ENCODE measurements at regions not wholly inside any gene's neighbourhood (a gene's known extent, or its start where the extent isn't known, plus 50 kb on each side); places are given as distances from the start of the nearest gene placed in this dataset.
"Not testable (repeated sequence)": the region's sequence is repeated elsewhere in the genome, so short reads cannot be mapped to it uniquely, and the experiment has no call there.

DNA sequence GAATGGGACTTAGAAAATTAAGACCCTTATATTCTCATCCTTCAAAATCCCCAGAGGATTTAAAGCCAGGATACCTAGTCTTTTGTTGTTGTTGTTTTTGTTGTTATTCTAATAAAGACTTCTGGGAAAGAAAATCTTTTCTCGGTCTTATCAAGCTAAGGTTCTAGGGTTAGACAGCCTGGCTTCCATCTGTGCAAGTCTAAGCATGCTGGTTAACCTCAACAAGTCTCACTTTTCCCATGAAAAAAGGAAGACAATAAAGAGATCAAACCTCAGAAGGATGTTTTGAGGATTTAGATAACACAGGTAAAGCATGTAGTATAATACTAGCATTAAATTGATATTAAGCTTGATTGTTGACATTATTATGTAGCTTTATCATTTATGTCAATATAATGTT, 486.4 kb upstream of the SOX9 start:
- no peak for DNase-seq (ENCODE audit: low spot score)

DNA sequence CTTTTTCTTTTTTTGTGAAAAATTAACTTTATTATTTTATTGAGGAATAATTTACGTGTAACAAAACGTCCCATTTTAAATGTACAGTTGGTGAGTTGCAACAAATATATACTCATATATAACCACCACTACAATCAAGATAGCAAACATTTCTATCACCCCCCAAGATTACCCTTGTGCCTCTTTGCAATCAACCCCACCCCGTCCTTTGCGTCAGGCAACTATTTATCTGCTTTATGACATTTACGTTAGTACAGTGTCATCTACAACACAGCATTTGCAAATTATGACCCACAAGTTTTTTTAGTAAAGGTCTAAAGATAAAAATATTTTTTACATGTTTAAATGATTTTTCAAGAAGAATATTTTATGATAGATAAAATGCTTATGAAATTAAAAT, 485.6 kb upstream of the SOX9 start:
- DNase-seq (ENCODE audit: low spot score) = no peak

DNA sequence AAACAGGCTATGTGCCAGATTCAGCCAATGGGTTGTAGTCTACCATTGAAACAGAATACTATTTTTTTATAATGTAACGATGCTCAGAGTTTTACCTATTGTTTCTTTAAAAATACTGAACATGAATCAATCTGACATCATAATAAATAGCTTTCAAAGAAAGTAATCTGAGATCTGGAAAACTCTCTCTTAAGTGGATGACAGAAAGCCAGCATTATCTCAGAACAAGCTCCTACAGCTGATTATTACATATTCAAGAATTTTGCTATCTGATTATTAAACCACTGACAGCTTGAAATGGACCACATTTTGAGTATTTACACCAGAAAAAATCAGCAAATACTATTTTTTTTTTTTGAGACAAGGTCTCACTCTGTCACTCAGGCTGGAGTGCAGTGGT, 484.2 kb upstream of the SOX9 start:
- DNase-seq (ENCODE audit: low spot score) = no peak

DNA sequence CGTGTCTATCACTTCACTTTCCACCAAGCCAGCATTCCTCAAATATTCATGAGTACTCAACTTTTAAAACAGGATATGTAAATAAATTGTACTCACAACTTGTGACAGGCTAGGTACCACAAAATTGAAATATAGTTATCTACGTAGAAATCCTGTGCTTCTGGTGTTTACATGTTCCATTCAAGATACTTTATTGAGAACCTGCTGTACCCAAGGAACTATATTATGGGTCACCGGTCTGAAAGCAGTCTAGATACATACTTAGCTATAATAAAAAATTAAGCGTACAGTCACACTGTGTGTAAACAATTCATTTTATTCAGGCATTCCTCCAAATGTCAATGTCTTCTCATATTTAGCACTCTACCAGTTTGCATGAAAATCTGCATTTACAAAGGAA, 482.2 kb upstream of the SOX9 start:
- DNase-seq (ENCODE audit: low spot score) = no peak

DNA sequence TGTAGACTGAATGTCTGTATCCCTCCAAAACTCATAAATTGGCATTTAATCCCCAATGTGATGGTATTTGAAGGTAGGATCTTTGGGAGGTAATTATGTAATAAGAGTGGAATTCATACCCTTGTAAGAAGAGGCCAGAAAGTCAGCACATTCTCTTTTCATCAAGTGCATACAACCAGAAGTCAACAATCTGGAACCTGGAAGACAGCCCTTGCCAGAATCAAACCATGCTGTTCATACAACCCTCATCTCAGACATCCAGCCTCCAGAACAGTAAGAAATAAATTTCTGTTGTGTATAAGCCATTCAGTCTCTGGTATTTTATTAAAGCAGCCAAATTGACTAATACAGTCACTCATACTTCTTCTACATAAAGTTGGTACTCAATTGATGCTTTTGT, 481.0 kb upstream of the SOX9 start:
- DNase-seq (ENCODE audit: low spot score) = no peak

DNA sequence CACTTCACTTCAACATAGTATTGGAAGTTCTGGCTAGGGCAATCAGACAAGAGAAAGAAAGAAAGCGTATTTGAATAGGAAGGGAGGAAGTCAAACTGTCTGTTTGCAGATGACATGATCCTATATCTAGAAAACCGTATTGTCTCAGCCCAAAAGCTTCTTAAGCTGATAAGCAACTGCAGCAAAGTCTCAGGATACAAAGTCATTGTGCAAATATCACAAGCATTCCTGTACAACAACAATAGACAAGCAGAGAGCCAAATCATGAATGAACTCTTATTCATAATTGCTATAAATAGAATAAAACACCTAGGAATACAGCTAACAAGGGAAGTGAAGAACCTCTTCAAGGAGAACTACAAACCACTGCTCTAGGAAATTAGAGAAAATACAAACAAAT, 473.9 kb upstream of the SOX9 start:
- DNase-seq (ENCODE audit: low spot score) = not testable (repeated sequence)

DNA sequence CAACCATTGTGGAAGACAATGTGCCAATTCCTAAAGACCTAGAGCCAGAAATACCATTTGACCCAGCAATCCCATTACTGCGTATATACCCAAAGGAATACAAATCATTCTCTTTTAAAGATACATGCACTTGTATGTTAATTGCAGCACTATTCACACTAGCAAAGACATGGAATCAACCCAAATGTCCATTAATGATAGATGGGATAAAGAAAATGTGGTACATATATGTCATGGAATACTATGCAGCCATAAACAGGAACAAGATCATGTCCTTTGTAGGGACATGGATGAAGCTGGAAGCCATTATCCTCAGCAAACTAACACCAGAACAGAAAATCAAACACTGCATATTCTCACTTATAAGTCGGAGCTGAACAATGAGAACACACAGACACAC, 472.5 kb upstream of the SOX9 start:
- DNase-seq (ENCODE audit: low spot score) = not testable (repeated sequence)

DNA sequence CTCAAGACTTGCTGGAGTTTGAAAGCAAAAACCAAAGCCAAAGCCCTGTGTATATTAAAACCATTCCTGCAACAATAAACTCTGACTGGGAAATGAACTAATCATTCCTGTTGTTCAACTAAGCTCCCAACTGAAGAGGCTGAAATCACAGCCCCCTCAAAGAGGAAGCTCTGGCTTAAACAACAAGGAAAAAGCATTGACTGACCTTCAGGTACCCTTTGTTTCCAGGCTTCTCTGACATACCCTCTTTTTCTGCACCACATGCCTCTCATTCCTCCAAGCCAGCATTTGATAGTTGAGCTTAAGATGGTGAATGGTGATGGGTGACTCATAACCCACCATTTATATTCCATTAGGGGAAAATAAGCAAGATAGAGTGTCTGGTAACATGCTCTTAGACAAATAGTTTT, 470.9 kb upstream of the SOX9 start:
- no peak for DNase-seq (ENCODE audit: low spot score)

DNA sequence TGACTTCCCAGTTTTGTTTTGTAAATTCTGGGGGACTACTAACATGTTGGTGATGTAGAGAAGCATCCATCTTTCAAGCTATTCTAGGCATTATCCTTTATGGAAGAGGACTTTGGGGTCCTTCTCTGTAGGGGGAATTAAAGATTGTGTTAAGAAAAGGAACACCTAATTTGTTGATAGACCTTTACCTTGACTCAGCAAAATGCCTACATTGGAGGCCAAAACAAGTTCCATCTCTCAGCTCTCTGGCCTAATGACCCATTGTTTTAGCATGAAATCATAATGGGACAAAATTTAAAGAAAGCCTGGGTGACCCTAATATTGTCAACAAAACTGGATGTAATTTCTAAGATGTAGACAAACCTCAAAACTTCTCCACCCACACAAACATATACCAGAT, 465.3 kb upstream of the SOX9 start:
- no peak for DNase-seq (ENCODE audit: low spot score)

DNA sequence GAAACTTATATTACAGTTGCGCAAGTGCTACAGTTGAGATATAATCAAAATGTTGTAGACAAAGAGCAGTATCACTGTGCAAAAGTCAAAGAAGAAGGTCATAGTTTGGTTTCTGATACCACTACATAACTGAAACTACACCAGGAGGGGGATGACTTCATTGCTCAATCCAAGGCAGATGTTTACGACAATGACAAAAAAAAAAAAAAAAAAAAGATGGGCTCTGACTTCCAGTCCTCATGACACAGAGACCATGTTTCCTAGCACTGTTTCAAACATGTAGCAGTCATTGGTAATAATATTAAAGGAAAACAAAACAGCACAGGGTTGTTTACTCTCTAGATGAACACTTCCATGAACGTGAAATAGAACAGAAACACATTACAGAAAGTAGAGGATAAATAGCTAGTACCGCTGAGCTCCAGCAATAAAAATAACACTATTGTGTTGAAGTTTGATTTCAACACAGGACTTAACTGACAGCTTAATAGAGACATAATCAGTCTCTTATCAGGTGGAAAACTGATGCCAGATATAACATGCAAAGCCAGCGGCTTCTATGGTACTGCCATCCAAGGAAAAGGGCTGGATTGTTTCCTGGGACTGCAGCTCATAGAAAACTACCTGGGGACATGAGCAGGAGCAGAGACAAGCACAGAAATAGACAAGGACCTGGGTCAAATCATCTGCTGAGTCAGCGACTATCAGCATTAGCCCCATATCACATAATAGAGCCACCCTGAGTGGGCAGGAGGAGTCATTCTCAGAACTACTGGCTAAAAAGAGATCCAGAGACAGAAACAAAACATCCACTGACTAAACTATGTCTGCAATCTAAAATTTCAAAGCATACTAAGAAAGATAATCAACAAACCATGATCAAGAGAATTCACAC, 463.6 kb upstream of the SOX9 start:
- DNase-seq (ENCODE audit: low spot score) = no peak

DNA sequence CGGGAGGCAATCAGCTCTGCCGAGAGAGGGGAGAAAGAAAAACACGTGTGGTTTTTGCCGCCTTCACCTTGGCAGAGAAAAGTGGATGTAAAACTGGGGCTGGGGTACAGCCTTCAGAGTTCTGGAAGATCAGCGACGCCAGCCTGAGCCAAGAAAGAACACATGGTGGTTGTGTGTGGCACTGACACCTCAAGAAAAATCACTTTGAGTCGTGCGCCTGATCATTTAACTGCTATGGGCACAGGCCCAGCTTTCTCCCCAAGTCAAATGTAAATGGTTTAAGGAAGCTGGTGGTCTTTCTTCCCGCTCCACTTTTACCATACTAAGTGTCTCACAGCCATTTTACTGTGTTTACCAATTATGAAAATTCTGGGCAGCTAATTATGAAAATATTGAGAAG, 461.8 kb upstream of the SOX9 start:
- no peak for DNase-seq (ENCODE audit: low spot score)

DNA sequence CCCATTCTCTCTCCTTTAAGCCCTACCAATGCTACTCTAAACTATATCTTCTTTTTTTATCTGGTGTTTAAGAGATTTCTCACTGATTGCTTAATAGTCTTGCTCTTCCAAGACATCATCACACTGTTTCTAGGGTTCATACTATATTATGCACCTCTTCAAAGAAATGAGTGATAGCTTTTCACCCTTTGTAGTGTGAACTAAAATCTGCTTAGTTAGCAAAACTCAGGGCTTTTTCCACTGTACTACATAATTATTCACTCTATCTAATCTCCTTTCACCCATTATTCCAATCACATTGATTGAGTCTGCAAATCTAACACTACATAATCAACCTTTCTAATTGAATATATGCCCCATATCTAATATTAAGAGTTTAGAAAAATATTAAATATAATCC, 456.0 kb upstream of the SOX9 start:
- no peak for DNase-seq (ENCODE audit: low spot score)

DNA sequence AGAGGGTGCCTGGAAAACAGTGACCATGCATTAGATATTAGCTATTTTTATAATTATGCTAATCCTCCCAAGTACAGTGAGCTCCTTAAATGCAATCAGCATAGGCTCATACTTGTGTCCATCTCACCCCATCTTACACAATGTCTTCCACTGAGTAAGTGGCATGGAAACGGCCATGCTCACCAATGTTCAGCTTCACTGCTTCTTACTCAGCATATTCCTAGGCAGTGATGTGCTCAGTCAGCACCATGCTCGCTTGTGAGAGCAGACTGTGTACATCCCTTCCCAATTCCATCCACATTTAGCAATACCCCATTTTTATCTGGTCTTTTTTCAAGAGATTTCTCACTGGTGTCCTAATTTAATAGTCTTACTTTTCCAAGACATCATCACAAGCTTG, 454.8 kb upstream of the SOX9 start:
- no peak for DNase-seq (ENCODE audit: low spot score)

DNA sequence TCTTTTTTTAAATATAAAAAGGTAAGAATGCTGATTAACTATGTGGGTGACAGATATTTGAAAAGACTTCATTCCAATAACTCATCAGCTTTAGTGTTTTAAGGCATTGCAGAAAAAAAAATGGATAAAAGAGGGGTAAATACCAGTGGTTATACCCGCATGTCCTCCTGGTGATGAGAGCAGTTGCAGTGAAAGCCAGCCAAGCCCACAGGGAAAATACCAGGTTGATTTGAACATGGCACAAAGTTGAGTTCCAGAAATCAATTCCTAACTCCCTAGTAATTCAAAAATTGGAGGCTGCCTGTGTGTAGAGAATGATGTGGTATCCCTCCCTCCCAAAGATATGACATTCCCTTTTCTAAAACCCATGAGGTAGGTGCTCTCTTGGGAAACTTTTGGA, 453.2 kb upstream of the SOX9 start:
- no peak for DNase-seq (ENCODE audit: low spot score)

DNA sequence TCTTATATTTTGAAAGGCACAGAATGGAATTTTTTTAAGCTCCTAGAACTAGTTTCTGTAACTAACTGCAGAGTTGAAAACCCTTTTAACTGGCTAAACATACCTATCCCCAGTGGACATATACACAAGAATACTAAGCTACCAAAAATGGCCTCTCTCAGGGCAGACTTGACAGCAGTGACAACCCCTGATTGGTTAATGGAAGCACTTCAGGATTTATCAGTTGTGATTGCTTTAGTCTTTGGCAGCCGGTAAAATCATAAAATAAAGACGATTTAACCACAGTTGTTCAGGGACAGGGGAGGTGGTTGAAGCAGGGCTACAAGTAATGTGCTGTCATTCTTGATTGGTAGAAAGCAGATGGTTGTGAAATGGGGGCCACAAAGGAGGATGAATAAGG, 452.0 kb upstream of the SOX9 start:
- DNase-seq (ENCODE audit: low spot score) = no peak

DNA sequence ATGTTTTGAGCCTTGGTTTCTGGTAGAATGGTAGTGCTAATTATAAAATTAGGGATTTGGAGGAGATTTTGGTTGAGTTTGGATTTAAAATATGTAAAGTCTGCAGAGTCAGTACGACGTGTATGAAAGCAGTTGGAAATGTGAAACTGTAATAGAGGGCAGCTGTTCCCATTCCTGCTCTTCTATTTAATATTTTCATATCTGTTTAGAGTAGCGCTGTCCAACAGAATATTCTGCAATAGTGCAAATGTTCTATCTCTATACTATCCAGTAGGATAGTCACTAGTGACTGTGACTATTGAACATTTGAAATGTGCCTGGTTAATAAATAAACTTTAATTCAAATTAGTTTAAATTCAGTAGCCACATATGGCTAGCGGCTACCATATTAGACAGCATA, 443.4 kb upstream of the SOX9 start:
- no peak for DNase-seq (ENCODE audit: low spot score)

DNA sequence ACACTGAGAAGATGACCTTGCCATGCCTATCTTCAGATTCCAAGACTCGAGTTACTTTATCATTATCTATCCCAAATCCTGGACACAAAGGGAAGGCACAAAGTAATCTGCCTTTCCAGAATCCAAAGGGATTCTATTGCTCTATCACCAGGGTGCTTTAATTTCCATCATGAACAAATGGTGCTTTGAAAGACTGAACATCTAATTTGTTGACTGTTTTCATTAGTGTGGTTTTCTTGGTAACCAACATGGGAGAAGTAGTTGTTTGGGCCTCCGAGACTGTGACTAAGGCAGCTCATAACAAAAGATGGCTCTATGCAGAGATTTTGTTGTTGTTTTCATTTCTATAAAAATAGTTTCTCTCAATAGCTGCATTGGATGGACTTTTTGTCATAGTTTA, 441.0 kb upstream of the SOX9 start:
- DNase-seq (ENCODE audit: low spot score) = no peak

DNA sequence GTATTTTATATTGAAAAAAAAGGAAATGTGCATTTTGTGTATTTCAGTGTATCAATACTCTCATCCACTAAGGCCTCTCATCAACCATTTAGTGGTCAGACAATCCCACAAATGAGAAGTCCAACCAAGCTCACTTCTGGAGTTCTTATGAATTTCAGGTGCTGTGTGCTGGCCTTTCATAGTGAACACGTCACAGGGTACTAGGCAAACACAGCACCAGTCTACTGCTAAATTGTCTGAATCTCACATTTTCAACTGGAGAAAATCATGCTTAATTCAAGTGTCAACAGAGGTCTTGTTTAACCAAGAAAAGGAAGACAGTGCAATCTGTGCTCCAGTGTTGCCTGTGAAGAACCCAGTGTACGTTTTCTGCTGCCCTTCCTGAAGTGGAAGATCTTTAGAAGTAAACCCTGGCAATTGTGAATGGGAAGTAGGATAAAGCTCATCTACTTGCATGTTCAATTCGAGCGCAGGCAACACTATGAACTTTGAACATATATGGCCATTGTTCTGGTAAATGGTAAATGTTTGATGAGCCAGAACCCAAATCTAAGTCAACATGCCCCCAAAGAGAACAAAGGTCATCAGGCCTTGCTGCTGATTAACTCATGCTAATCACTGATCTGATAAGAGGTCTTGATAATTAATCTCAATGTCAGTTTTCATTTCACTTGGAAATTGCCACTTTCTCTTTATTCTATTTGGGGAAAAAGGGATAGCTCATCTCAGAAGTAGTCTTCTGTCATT, 439.2 kb upstream of the SOX9 start:
- no peak for DNase-seq (ENCODE audit: low spot score)

DNA sequence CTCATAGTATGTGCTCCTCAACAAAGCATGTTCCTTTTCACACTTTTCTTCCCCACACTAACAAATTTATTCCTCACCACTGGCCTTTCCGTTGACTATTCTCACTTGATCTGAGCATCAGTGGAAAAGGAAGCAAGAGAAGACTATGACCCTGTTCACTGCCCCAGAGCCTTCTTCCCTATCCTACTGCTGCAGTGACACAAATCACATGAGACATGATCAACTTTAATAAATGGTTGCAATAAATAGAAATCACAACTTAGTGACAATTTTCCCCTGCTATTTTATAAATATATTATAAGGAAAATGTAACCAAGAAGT, 438.7 kb upstream of the SOX9 start:
- DNase-seq (ENCODE audit: low spot score) = no peak

DNA sequence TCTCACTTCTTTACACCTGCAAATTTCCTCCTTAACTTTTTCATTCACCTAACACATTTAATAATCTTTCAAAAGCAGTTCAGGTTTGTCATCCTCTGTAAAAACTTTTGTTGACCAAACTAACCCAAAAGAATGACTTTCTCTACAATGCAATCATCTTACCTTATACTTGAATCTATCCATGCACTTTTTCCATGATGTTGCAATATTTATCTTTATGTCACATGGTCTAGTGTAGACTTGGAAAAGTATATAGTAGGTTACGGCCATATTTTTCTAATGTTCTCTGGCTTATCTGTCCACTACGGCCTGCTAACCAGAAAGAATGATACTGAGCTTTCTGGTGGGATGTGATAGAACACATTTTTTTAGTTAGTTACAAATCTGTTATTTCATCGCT, 431.0 kb upstream of the SOX9 start:
- no peak for DNase-seq (ENCODE audit: low spot score)

DNA sequence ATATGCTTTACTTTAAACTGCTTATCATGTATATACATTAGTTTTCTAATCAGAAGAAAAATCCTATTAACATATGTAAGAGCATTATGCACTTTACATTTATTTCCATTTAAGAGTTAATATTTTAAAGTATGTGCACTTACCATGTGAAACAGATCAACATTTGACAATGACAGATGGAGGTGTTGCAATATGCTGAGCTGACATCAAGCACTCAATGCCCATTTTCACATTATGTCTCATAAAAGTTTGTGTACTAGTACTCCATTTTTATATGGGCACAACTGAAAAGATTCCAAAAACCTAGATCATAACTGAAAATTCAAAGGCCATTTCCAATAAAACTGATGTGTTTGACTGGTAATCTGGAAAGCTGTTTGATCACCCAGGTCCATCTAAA, 420.9 kb upstream of the SOX9 start:
- no peak for DNase-seq (ENCODE audit: low spot score)

DNA sequence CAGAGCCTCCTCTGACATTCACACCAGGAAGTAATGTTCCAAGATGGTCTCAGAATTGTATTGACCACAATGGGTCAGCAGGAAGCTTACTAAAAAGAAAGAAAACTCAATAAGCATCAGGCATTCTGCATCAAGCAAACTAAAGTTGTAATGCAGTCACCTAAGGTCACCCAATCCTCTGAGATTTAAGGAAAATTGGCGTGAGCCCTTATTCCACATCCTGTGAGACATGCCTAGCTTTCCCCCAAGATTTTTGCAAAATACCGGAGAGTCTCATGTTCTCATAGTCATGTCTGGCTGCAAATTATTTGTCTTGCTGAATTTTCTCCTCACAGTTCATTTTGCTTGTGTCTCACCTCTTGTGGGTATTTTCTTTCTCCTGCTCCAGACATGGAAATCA, 417.1 kb upstream of the SOX9 start:
- no peak for DNase-seq (ENCODE audit: low spot score)

DNA sequence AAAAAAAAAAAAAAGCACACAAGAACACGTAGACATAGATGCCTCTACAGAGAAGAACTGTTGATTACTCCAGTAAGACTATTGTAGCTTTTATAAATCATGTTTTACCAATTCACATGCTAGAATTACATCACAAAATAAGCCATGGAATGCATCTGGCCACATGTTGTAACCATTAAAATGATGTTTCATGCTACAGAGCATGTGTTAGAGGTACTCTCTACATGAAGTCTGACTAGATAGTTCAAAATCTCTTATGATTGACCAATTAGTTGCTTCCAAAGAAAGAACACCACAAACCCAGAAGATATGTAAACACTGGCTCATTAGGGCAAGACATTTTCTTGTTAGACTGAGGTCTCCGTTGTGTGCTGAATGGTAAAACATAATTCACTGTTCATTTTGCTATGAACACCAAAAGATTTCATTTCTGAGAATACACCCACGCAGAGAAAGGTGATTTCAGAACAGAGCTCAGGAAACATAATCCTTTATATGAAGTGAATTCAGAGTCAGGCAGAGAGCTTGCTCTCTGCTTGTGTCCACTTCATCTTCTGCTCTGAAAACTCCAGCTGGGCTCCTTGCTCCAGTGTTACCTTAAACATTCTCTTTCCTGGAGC, 411.4 kb upstream of the SOX9 start:
- DNase-seq (ENCODE audit: low spot score) = no peak

All from germinal center (tissue), 1 donor.